Lower leg skin (tissue), 3 donors: ENCODE measurements at regions not wholly inside any gene's neighbourhood (a gene's known extent, or its start where the extent isn't known, plus 50 kb on each side); places are given as distances from the start of the nearest gene placed in this dataset.

Experiments used
- POLR2A ChIP-seq, 2 donors: fragments of 450-650 bp; IDR thresholded peaks; one replicate each; pipeline ENCODE4 v1.6.1; 2016 to 2017; ENCODE audit warnings: antibody characterized with exemption in 2 of 2, mild to moderate bottlenecking in 1 of 2, moderate library complexity in 1 of 2
- TF ChIP-seq, protein P1 (sequence below), 3 donors: fragments of 450-650 bp; IDR thresholded peaks; one replicate each; pipeline ENCODE4 v1.5.1; 2016; ENCODE audit warnings: antibody characterized with exemption in 3 of 3, mild to moderate bottlenecking in 3 of 3, moderate library complexity in 2 of 3

DNA sequence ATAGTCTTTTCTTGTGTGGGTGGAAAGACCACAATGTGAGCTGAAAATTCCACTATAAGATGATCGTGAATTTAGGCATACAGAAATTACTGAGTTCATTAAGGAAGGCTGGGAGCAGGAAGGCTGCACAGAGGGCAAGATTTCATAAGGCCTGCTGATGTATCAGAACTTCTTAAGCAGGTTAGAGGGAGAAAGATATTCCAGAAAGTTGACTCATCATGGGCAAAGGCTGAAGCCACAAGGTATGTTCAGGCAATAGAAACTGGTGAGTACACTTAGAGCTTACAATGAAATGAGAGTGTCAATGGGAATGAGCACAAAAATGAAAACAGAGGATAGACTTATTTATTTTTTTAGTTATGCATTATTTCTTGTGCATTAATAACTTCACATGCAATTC, 618.6 kb downstream of the CBLN4 start:
- TF ChIP-seq, protein P1, sequence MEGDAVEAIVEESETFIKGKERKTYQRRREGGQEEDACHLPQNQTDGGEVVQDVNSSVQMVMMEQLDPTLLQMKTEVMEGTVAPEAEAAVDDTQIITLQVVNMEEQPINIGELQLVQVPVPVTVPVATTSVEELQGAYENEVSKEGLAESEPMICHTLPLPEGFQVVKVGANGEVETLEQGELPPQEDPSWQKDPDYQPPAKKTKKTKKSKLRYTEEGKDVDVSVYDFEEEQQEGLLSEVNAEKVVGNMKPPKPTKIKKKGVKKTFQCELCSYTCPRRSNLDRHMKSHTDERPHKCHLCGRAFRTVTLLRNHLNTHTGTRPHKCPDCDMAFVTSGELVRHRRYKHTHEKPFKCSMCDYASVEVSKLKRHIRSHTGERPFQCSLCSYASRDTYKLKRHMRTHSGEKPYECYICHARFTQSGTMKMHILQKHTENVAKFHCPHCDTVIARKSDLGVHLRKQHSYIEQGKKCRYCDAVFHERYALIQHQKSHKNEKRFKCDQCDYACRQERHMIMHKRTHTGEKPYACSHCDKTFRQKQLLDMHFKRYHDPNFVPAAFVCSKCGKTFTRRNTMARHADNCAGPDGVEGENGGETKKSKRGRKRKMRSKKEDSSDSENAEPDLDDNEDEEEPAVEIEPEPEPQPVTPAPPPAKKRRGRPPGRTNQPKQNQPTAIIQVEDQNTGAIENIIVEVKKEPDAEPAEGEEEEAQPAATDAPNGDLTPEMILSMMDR (IDR thresholded peaks at IDR 0.05), result no peak
- no peak for TF ChIP-seq POLR2A (IDR thresholded peaks at IDR 0.05)
